H1 (cell line): ENCODE measurements at regions not wholly inside any gene's neighbourhood (a gene's known extent, or its start where the extent isn't known, plus 50 kb on each side); places are given as distances from the start of the nearest gene placed in this dataset.

Source experiments
- CTCF ChIA-PET: fragments of 300-600 bp; sonication (Branson Sonifier 250); formaldehyde crosslinking; loops from one replicate; lab custom pipeline; 2021; ENCODE audit not compliant: partially characterized antibody; lab: Charles Lee
- POLR2A ChIA-PET: fragments of 300-600 bp; sonication (Branson Sonifier 250); formaldehyde crosslinking; loops from one replicate; lab custom pipeline; 2021; ENCODE audit warnings: inconsistent platforms; ENCODE audit not compliant: partially characterized antibody; lab: Charles Lee
- DNase-seq, 2 experiments: peaks; one replicate each; pipeline versions ENCODE4 v3.0.0 to v3.0.0-alpha.2; 2010 to 2022; ENCODE audit warnings: low spot score in 2 of 2, low read depth in 1 of 2, mixed read lengths in 1 of 2
- FAIRE-seq: peaks from 2 replicates; lab custom pipeline; 2011; peaks lifted over from hg19 to GRCh38; lab: Jason Lieb, UNC
- H2AFZ ChIP-seq: 2 replicates; pipeline ENCODE4 v1.8.1; 2012; ENCODE audit warnings: low read length, inconsistent platforms
- H2AK5ac ChIP-seq: 2 replicates; pipeline ENCODE4 v1.6.1; 2013; ENCODE audit warnings: low read depth, low read length
- H2BK120ac ChIP-seq: replicated peaks from 2 replicates; pipeline ENCODE3; 2013; ENCODE audit warnings: low read depth, low read length, inconsistent platforms
- H2BK12ac ChIP-seq: 2 replicates; pipeline ENCODE4 v1.6.1; 2013; ENCODE audit warnings: low read depth, low read length
- H2BK15ac ChIP-seq: 2 replicates; pipeline ENCODE4 v1.6.1; 2013; ENCODE audit warnings: low read length
- H2BK20ac ChIP-seq: 2 replicates; pipeline ENCODE4 v1.6.1; 2013; ENCODE audit warnings: low read length
- H2BK5ac ChIP-seq: 2 replicates; pipeline ENCODE4 v1.6.1; 2013; ENCODE audit warnings: low read depth, low read length
- H3K14ac ChIP-seq: 2 replicates; pipeline ENCODE4 v1.6.1; 2013; ENCODE audit warnings: inconsistent platforms; ENCODE audit not compliant: insufficient read length
- H3K18ac ChIP-seq: 2 replicates; pipeline ENCODE4 v1.6.1; 2013; ENCODE audit warnings: low read length; ENCODE audit errors: extremely low read depth
- H3K23ac ChIP-seq: 2 replicates; pipeline ENCODE4 v1.6.1; 2013; ENCODE audit warnings: inconsistent platforms; ENCODE audit not compliant: insufficient read length
- H3K23me2 ChIP-seq: 2 replicates; pipeline ENCODE4 v1.6.1; 2013; ENCODE audit warnings: low read depth, low read length
- H3K27ac ChIP-seq: 2 replicates; pipeline ENCODE4 v1.6.1; 2011; ENCODE audit warnings: low read depth, low read length, inconsistent platforms
- H3K27me3 ChIP-seq, 4 experiments: replicated peaks in 1 of 4; 1 replicate in 1 of 4; 2 replicates in 3 of 4; pipeline versions ENCODE4 v1.6.1 to v1.8.1; 2011 to 2013; ENCODE audit warnings: low read length in 3 of 4, mild to moderate bottlenecking in 3 of 4, inconsistent platforms in 2 of 4, mixed read lengths in 2 of 4, moderate library complexity in 1 of 4; ENCODE audit not compliant: control insufficient read depth in 3 of 4, insufficient read depth in 3 of 4; ENCODE audit errors: extremely low read depth in 1 of 4
- H3K36me3 ChIP-seq, 4 experiments: 2 replicates each; pipeline versions ENCODE4 v1.6.1 to v1.8.1; 2011 to 2013; ENCODE audit warnings: mild to moderate bottlenecking in 4 of 4, low read length in 3 of 4, moderate library complexity in 2 of 4, control low read depth in 1 of 4, inconsistent platforms in 1 of 4; ENCODE audit not compliant: insufficient read depth in 4 of 4, control insufficient read depth in 2 of 4
- H3K4ac ChIP-seq: replicated peaks from 2 replicates; pipeline ENCODE3; 2013; ENCODE audit warnings: low read length, low read depth, mixed read lengths, inconsistent platforms; ENCODE audit not compliant: insufficient read length
- H3K4me1 ChIP-seq, 4 experiments: replicated peaks in 1 of 4; 1 replicate in 1 of 4; 2 replicates in 3 of 4; pipeline versions ENCODE4 v1.6.1 to v1.8.1; 2011 to 2013; ENCODE audit warnings: low read length in 3 of 4, inconsistent platforms in 2 of 4, mixed read lengths in 1 of 4; ENCODE audit not compliant: insufficient read depth in 4 of 4, control insufficient read depth in 3 of 4
- H3K4me2 ChIP-seq, 2 experiments: 2 replicates each; pipeline versions ENCODE4 v1.6.1 to v1.8.1; 2011 to 2013; ENCODE audit warnings: low read depth in 2 of 2, low read length in 2 of 2, control low read depth in 1 of 2, inconsistent platforms in 1 of 2, mild to moderate bottlenecking in 1 of 2; ENCODE audit not compliant: insufficient read depth in 1 of 2
- H3K4me3 ChIP-seq, 4 experiments: fragments of 200-600, 300-600 bp in 1 of 4; sonication (generic), shearing (Covaris generic), sonication (Bioruptor Twin) in 1 of 4; 2 replicates each; pipeline versions ENCODE4 v1.5.1 to v1.8.1; 2011 to 2016; ENCODE audit warnings: low read length in 4 of 4, low read depth in 3 of 4, control low read depth in 2 of 4, inconsistent platforms in 2 of 4, mild to moderate bottlenecking in 2 of 4, mixed read lengths in 1 of 4, moderate library complexity in 1 of 4; ENCODE audit not compliant: insufficient read depth in 2 of 4; ENCODE audit errors: extremely low read depth in 1 of 4
- H3K56ac ChIP-seq: replicated peaks from 2 replicates; pipeline ENCODE3; 2013; ENCODE audit warnings: low read depth, mild to moderate bottlenecking, mixed read lengths, low read length, inconsistent platforms; ENCODE audit not compliant: insufficient read length
- H3K79me1 ChIP-seq: 2 replicates; pipeline ENCODE4 v1.6.1; 2013; ENCODE audit warnings: low read depth, low read length, control low read depth
- H3K79me2 ChIP-seq, 2 experiments: 2 replicates each; pipeline versions ENCODE4 v1.6.1 to v1.8.1; 2012 to 2013; ENCODE audit warnings: low read length in 2 of 2, mild to moderate bottlenecking in 2 of 2, inconsistent platforms in 1 of 2; ENCODE audit not compliant: insufficient read depth in 2 of 2, control insufficient read depth in 1 of 2
- H3K9ac ChIP-seq, 4 experiments: replicated peaks in 1 of 4; 1 replicate in 1 of 4; 2 replicates in 3 of 4; pipeline versions ENCODE4 v1.6.1 to v1.8.1; 2011 to 2013; ENCODE audit warnings: low read depth in 3 of 4, low read length in 3 of 4, control low read depth in 2 of 4, mild to moderate bottlenecking in 2 of 4, moderate library complexity in 2 of 4, inconsistent platforms in 1 of 4; ENCODE audit errors: extremely low read depth in 1 of 4
- H3K9me3 ChIP-seq, 2 experiments: 2 replicates each; pipeline versions ENCODE4 v1.6.1 to v1.8.1; 2012 to 2013; ENCODE audit warnings: mild to moderate bottlenecking in 2 of 2, moderate library complexity in 2 of 2, control low read depth in 1 of 2, inconsistent platforms in 1 of 2, low read depth in 1 of 2, low read length in 1 of 2, mixed read lengths in 1 of 2; ENCODE audit not compliant: insufficient read depth in 2 of 2
- H4K20me1 ChIP-seq, 2 experiments: replicated peaks in 1 of 2; 2 replicates each; pipeline versions ENCODE3 to v1.8.1; 2011 to 2013; ENCODE audit warnings: inconsistent platforms in 2 of 2, low read length in 2 of 2, mild to moderate bottlenecking in 1 of 2; ENCODE audit not compliant: insufficient read depth in 2 of 2, control insufficient read depth in 1 of 2
- H4K5ac ChIP-seq: 2 replicates; pipeline ENCODE4 v1.6.1; 2013; ENCODE audit warnings: low read length, low read depth, mixed read lengths, inconsistent platforms; ENCODE audit not compliant: insufficient read length
- H4K8ac ChIP-seq: 2 replicates; pipeline ENCODE4 v1.8.0; 2013; ENCODE audit warnings: mild to moderate bottlenecking, moderate library complexity, low read length, inconsistent platforms; ENCODE audit not compliant: insufficient read depth; ENCODE audit errors: extremely low read depth
- H4K91ac ChIP-seq: replicated peaks from 2 replicates; pipeline ENCODE3; 2013; ENCODE audit warnings: low read length, mixed read lengths, inconsistent platforms; ENCODE audit not compliant: insufficient read length
- NANOG ChIP-seq: IDR thresholded peaks from 2 replicates; pipeline ENCODE4 v1.6.1; 2011; ENCODE audit warnings: low read length, low read depth, mild to moderate bottlenecking, inconsistent platforms; ENCODE audit not compliant: insufficient read depth, poor library complexity, severe bottlenecking
- RAD21 ChIP-seq, 2 experiments: IDR thresholded peaks in 1 of 2; conservative IDR thresholded peaks in 1 of 2; 2 replicates each; pipeline ENCODE4 v1.6.1; 2011; ENCODE audit warnings: low read depth in 2 of 2, low read length in 2 of 2, improper control_type of control experiment in 1 of 2, inconsistent platforms in 1 of 2, mild to moderate bottlenecking in 1 of 2, moderate library complexity in 1 of 2
- WGBS, 2 experiments: shearing (Covaris generic) in 1 of 2; methylation state at CpG; one replicate each; pipeline versions ENCODE4 v1.1.6 to v1.1.7; 2013 to 2015; ENCODE audit warnings: low lambda C conversion rate in 2 of 2, mixed read lengths in 2 of 2, inconsistent platforms in 1 of 2, low coverage in 1 of 2, missing lambda C conversion rate in 1 of 2; ENCODE audit not compliant: insufficient replicate concordance in 2 of 2, insufficient coverage in 1 of 2, insufficient read length in 1 of 2; ENCODE audit errors: extremely low coverage in 1 of 2, missing lambda C conversion rate in 1 of 2; 5-methylcytosine and 5-hydroxymethylcytosine counted together

- Histone ChIP-seq H2BK5ac (no peak overlapping the region), H4K91ac (no peak overlapping the region), H3K56ac (no peak overlapping the region), H3K9ac (no peak overlapping the region), H4K5ac (no peak overlapping the region), H3K14ac (no peak overlapping the region), H2BK15ac (no peak overlapping the region), H2AFZ (no peak overlapping the region), H3K27ac (no peak overlapping the region), H2BK120ac (no peak overlapping the region), H3K79me1 (no peaks in the 10 kb centered on the region), H4K20me1 (no peaks in the 10 kb centered on the region), H3K4ac (no peak overlapping the region), H3K4me2 (no peak overlapping the region), H3K23ac (no peak overlapping the region), H2BK12ac (no peak overlapping the region), H2AK5ac (no peak overlapping the region), H2BK20ac (no peak overlapping the region), H3K4me3 (no peak overlapping the region)
- POLR2A ChIA-PET, result no interaction called here
- no peak for FAIRE-seq
- CTCF ChIA-PET, result no interaction called here
- DNase-seq, result no peak
- TF ChIP-seq RAD21 (IDR thresholded peaks at IDR 0.05 in 1 of 2, conservative IDR thresholded peaks at IDR 0.05 in 1 of 2; ENCODE audit: low read depth in 2 of 2, low read length in 2 of 2), result peak in 1 of 2 experiments; percentile 22; a peak in 2 of 4 replicates
- no peak for TF ChIP-seq NANOG
- TF ChIP-seq, all 59 proteins: peak for 1
- WGBS, 2 experiments, result 89% methylated on average over 2 of the region's 2 CpGs; no CpG with 5 or more reads in 1 of the 2 experiments
- H3K79me2 ChIP-seq, result no peaks in the 10 kb centered on the region
- H3K27me3 ChIP-seq, result no peaks in the 10 kb centered on the region
- no peaks in the 10 kb centered on the region for H3K4me1 ChIP-seq
- no peaks in the 10 kb centered on the region for H3K36me3 ChIP-seq
- no peak overlapping the region for H3K18ac ChIP-seq
- H4K8ac ChIP-seq, result no peak overlapping the region
- no peaks in the 10 kb centered on the region for H3K23me2 ChIP-seq
- no peaks in the 10 kb centered on the region for H3K9me3 ChIP-seq
Measured at GRCh38 chr12:22882559-22882958, 257.6 kb downstream of the ETNK1 start.
